Esophagus muscularis mucosa (tissue), 4 donors: ENCODE measurements at regions not wholly inside any gene's neighbourhood (a gene's known extent, or its start where the extent isn't known, plus 50 kb on each side); places are given as distances from the start of the nearest gene placed in this dataset.

Experiments used
- DNase-seq: peaks from one replicate; pipeline ENCODE4 v3.0.0-alpha.2; 2017; ENCODE audit errors: extremely low spot score
- H3K27ac ChIP-seq, 4 donors: fragments of 200-600 bp; sonication (generic); replicated peaks in 1 of 4; 1 replicate in 3 of 4; 2 replicates in 1 of 4; pipeline ENCODE4 v1.5.1; 2016 to 2019; ENCODE audit warnings: mild to moderate bottlenecking in 1 of 4
- H3K27me3 ChIP-seq, 4 donors: fragments of 200-600 bp; sonication (generic); one replicate each; pipeline versions ENCODE4 v1.5.1 to v1.6.0; 2016 to 2019
- H3K36me3 ChIP-seq, 4 donors: fragments of 200-600 bp; sonication (generic); one replicate each; pipeline ENCODE4 v1.5.1; 2016 to 2019
- H3K4me1 ChIP-seq, 4 donors: fragments of 200-600 bp; sonication (generic); one replicate each; pipeline ENCODE4 v1.5.1; 2016 to 2019
- H3K4me3 ChIP-seq, 4 donors: fragments of 200-600 bp; sonication (generic); 1 replicate in 2 of 4; 2 replicates in 2 of 4; pipeline ENCODE4 v1.5.1; 2016 to 2019; ENCODE audit warnings: mild to moderate bottlenecking in 4 of 4, moderate library complexity in 1 of 4
- H3K9me3 ChIP-seq, 4 donors: fragments of 200-600 bp; sonication (generic); 1 replicate in 3 of 4; 2 replicates in 1 of 4; pipeline ENCODE4 v1.5.1; 2016 to 2019
- CTCF ChIP-seq, 3 experiments: fragments of 200-600 bp in 2 of 3; fragments of 450-650 bp in 1 of 3; sonication (generic) in 2 of 3; IDR thresholded peaks; one replicate each; pipeline ENCODE4 v1.5.1; 2017 to 2019; ENCODE audit warnings: antibody characterized with exemption in 3 of 3, mild to moderate bottlenecking in 2 of 3, moderate library complexity in 1 of 3
- EP300 ChIP-seq: sonication (generic); formaldehyde crosslinking; IDR thresholded peaks from one replicate; pipeline ENCODE4 v1.6.1; 2017; ENCODE audit warnings: antibody characterized with exemption
- POLR2A ChIP-seq: fragments of 450-650 bp; IDR thresholded peaks from one replicate; pipeline ENCODE4 v1.6.1; 2017; ENCODE audit warnings: antibody characterized with exemption, moderate library complexity, mild to moderate bottlenecking, low read depth
- POLR2AphosphoS5 ChIP-seq, 2 donors: sonication (generic); formaldehyde crosslinking; IDR thresholded peaks; one replicate each; pipeline ENCODE4 v1.6.1; 2017; ENCODE audit warnings: antibody characterized with exemption in 2 of 2
- WGBS: methylation state at CpG from one replicate; pipeline ENCODE4 v1.1.5; 2018; 5-methylcytosine and 5-hydroxymethylcytosine counted together
- intact Hi-C: fragments of 100-400 bp; cut with DNase I; formaldehyde crosslinking; loops from one replicate; pipeline ENCODE4 v1.15.1; 2023

- TF ChIP-seq CTCF (IDR thresholded peaks at IDR 0.05): no peak
- TF ChIP-seq POLR2A: no peak
- no peak overlapping the region for H3K27ac ChIP-seq
- H3K36me3 ChIP-seq: no peaks in the 10 kb centered on the region
- intact Hi-C loops: no loop called here
- H3K4me3 ChIP-seq: no peak overlapping the region
- H3K27me3 ChIP-seq: no peaks in the 10 kb centered on the region
- H3K9me3 ChIP-seq: no peaks in the 10 kb centered on the region
- no peaks in the 10 kb centered on the region for H3K4me1 ChIP-seq
- WGBS: 56% methylated on average over 7 of the region's 7 CpGs
- DNase-seq: no peak
Measured at GRCh38 chr2:16828044-16828827, 162.6 kb upstream of the CYRIA start.

GRCh38 chr2:16824472-16824871 lies 158.8 kb upstream of the CYRIA start:
- no peak overlapping the region for H3K27ac ChIP-seq
- H3K4me1 ChIP-seq: no peaks in the 10 kb centered on the region
- TF ChIP-seq CTCF (IDR thresholded peaks at IDR 0.05) (no peak), EP300 (no peak), POLR2A (no peak), POLR2AphosphoS5 (IDR thresholded peaks at IDR 0.05) (no peak)
- H3K36me3 ChIP-seq: no peaks in the 10 kb centered on the region
- intact Hi-C loops: no loop called here
- no peaks in the 10 kb centered on the region for H3K9me3 ChIP-seq
- WGBS: 81% methylated on average over 1 of the region's 1 CpG
- H3K27me3 ChIP-seq: no peaks in the 10 kb centered on the region
- no peak for DNase-seq
- H3K4me3 ChIP-seq: no peak overlapping the region

- Histone ChIP-seq H3K36me3 (no peaks in the 10 kb centered on the region), H3K27ac (no peak overlapping the region), H3K4me1 (no peaks in the 10 kb centered on the region), H3K27me3 (no peaks in the 10 kb centered on the region), H3K4me3 (no peak overlapping the region), H3K9me3 (no peaks in the 10 kb centered on the region)
- WGBS: 78% methylated on average over 2 of the region's 2 CpGs
- TF ChIP-seq EP300 (no peak), CTCF (IDR thresholded peaks at IDR 0.05) (no peak), POLR2AphosphoS5 (IDR thresholded peaks at IDR 0.05) (no peak), POLR2A (no peak)
- intact Hi-C loops: no loop called here
- no peak for DNase-seq
Measured at GRCh38 chr2:16821692-16822091, 156.1 kb upstream of the CYRIA start.

DNA sequence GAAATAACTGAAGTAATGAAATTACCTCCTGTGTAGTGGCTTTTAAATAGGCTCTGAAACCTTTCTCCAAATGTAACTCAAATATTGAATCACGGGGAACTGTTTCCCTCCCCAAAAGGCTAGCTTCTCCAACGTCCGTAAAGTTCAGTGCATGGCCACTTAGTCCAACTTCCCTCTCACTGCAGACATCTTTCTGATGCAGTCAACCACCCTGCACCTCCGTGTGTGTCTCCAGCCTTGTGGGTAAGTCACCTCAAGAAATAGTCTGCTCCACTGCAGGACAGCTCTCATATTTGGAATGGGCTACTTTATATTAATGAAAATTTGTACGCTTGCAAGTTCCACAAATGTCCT lies 152.5 kb upstream of the CYRIA start:
- intact Hi-C loops: no loop called here
- H3K27me3 ChIP-seq: no peaks in the 10 kb centered on the region
- no peak for TF ChIP-seq CTCF (IDR thresholded peaks at IDR 0.05)
- TF ChIP-seq EP300: no peak
- no peak for TF ChIP-seq POLR2A
- TF ChIP-seq POLR2AphosphoS5 (IDR thresholded peaks at IDR 0.05): no peak
- H3K36me3 ChIP-seq: no peaks in the 10 kb centered on the region
- H3K9me3 ChIP-seq: no peaks in the 10 kb centered on the region
- 83% methylated on average over 5 of the region's 5 CpGs for WGBS
- no peak overlapping the region for H3K27ac ChIP-seq
- H3K4me1 ChIP-seq: no peaks in the 10 kb centered on the region
- DNase-seq: no peak
- H3K4me3 ChIP-seq: no peak overlapping the region
